ENCODE measurements at regions not wholly inside any gene's neighbourhood (a gene's known extent, or its start where the extent isn't known, plus 50 kb on each side); places are given as distances from the start of the nearest gene placed in this dataset.

DNA sequence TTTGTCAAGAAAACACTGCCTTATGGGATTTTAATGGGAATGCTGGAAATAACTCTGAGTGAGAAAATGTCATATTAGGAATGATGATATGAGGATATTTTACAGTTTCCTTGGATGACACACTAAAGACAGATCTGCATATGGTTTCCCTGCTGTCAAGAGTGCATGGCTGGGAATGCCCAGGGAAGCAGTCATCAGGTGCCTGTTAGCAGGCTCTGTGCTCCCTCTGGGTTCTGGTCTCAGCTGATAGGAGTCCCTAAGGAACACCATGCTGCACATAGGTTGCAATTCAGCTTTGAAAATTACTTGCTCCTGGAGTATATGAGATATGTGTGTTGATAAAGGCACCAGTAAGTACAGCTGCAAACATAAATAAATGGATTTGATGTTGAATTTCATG lies 1064.6 kb downstream of the TUSC7 start:
- no peak for TF ChIP-seq CHD2 (IDR thresholded peaks at IDR 0.05; ENCODE audit: low read length, partially characterized antibody)
- peak in 1 of 2 experiments; percentile 74; a peak in 1 of 4 replicates for TF ChIP-seq EP300 (IDR thresholded peaks at IDR 0.05; ENCODE audit: borderline replicate concordance in 1 of 2, low read depth in 1 of 2, low read length in 1 of 2)
- TF ChIP-seq FOXM1 (IDR thresholded peaks at IDR 0.05; ENCODE audit: low read depth), result no peak
- no peak for TF ChIP-seq CTCF (IDR thresholded peaks at IDR 0.05)
- no peak for TF ChIP-seq POLR2AphosphoS5 (IDR thresholded peaks at IDR 0.05; ENCODE audit: low read depth, low read length)
- TF ChIP-seq, protein P1, sequence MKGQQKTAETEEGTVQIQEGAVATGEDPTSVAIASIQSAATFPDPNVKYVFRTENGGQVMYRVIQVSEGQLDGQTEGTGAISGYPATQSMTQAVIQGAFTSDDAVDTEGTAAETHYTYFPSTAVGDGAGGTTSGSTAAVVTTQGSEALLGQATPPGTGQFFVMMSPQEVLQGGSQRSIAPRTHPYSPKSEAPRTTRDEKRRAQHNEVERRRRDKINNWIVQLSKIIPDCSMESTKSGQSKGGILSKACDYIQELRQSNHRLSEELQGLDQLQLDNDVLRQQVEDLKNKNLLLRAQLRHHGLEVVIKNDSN (IDR thresholded peaks at IDR 0.05; ENCODE audit: borderline replicate concordance, low read depth), result no peak
- TF ChIP-seq, protein P2, sequence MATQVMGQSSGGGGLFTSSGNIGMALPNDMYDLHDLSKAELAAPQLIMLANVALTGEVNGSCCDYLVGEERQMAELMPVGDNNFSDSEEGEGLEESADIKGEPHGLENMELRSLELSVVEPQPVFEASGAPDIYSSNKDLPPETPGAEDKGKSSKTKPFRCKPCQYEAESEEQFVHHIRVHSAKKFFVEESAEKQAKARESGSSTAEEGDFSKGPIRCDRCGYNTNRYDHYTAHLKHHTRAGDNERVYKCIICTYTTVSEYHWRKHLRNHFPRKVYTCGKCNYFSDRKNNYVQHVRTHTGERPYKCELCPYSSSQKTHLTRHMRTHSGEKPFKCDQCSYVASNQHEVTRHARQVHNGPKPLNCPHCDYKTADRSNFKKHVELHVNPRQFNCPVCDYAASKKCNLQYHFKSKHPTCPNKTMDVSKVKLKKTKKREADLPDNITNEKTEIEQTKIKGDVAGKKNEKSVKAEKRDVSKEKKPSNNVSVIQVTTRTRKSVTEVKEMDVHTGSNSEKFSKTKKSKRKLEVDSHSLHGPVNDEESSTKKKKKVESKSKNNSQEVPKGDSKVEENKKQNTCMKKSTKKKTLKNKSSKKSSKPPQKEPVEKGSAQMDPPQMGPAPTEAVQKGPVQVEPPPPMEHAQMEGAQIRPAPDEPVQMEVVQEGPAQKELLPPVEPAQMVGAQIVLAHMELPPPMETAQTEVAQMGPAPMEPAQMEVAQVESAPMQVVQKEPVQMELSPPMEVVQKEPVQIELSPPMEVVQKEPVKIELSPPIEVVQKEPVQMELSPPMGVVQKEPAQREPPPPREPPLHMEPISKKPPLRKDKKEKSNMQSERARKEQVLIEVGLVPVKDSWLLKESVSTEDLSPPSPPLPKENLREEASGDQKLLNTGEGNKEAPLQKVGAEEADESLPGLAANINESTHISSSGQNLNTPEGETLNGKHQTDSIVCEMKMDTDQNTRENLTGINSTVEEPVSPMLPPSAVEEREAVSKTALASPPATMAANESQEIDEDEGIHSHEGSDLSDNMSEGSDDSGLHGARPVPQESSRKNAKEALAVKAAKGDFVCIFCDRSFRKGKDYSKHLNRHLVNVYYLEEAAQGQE (IDR thresholded peaks at IDR 0.05; ENCODE audit: low read depth, low read length), result no peak
- TF ChIP-seq TEAD4 (IDR thresholded peaks at IDR 0.05; ENCODE audit: borderline replicate concordance, insufficient read depth), result no peak
- TF ChIP-seq EZH2phosphoT487 (IDR thresholded peaks at IDR 0.05; ENCODE audit: borderline replicate concordance, low read depth), result no peak
- no peak for TF ChIP-seq SIN3A (IDR thresholded peaks at IDR 0.05; ENCODE audit: borderline replicate concordance, low read depth, low read length)
- TF ChIP-seq GABPA (IDR thresholded peaks at IDR 0.05; ENCODE audit: low read depth), result no peak
- no peak for TF ChIP-seq TAF1 (IDR thresholded peaks at IDR 0.05; ENCODE audit: borderline replicate concordance, low read depth, low read length)
- TF ChIP-seq TCF12 (IDR thresholded peaks at IDR 0.05), result no peak
- TF ChIP-seq MAX (IDR thresholded peaks at IDR 0.05; ENCODE audit: low read depth), result no peak
